GM12878 (cell line): ENCODE measurements at regions not wholly inside any gene's neighbourhood (a gene's known extent, or its start where the extent isn't known, plus 50 kb on each side); places are given as distances from the start of the nearest gene placed in this dataset.

Source experiments
- ATAC-seq: fragments of 200-7000 bp; cut with Tn5 transposase; 3 replicates; pipeline ENCODE4 v1.9.1; 2020; ENCODE audit warnings: mild to moderate bottlenecking, moderate library complexity
- BruUV-seq: library from RNA; stranded (reverse); fragments of 400-500 nt; replicated peaks from 2 replicates; lab custom pipeline; 2021; lab: Mats Ljungman, UMichigan
- CTCF ChIA-PET: fragments of 300-600 bp; sonication (Branson Sonifier 250); formaldehyde crosslinking; extraction: SDS; loops from one replicate; lab custom pipeline; 2021; ENCODE audit warnings: inconsistent platforms; lab: Yijun Ruan, JAX
- POLR2A ChIA-PET: fragments of 350-600 bp; formaldehyde crosslinking; extraction: SDS; loops from one replicate; lab custom pipeline; 2021; ENCODE audit warnings: inconsistent platforms; lab: Charles Lee
- RAD21 ChIA-PET: fragments of 300-600 bp; sonication (Branson Sonifier 250); formaldehyde crosslinking; loops from one replicate; lab custom pipeline; 2023; ENCODE audit warnings: antibody characterized with exemption; ENCODE audit not compliant: unreplicated experiment; lab: Charles Lee
- SMC1A ChIA-PET: fragments of 300-600 bp; sonication (Branson Sonifier 250); formaldehyde crosslinking; loops from one replicate; lab custom pipeline; 2023; ENCODE audit not compliant: unreplicated experiment, uncharacterized antibody; lab: Charles Lee
- DNase-seq: peaks from one replicate; pipeline ENCODE4 v3.0.0-alpha.2; 2011; ENCODE audit warnings: low read depth, low spot score
- FAIRE-seq: peaks from 3 replicates; lab custom pipeline; 2011; peaks lifted over from hg19 to GRCh38; lab: Jason Lieb, UNC
- H2AFZ ChIP-seq: 2 replicates; pipeline ENCODE4 v1.6.0; 2011; ENCODE audit warnings: low read depth, low read length, control low read depth; ENCODE audit not compliant: control insufficient read depth
- H3K27ac ChIP-seq: 2 replicates; pipeline ENCODE4 v1.5.1; 2011; ENCODE audit warnings: control low read depth; ENCODE audit not compliant: control insufficient read depth, insufficient read depth
- H3K27me3 ChIP-seq, 2 experiments: replicated peaks in 1 of 2; 2 replicates each; pipeline versions ENCODE4 v1.6.0 to v1.6.1; 2011; ENCODE audit warnings: low read length in 1 of 2; ENCODE audit not compliant: control insufficient read depth in 2 of 2, insufficient read depth in 2 of 2
- H3K36me3 ChIP-seq, 2 experiments: 2 replicates each; pipeline ENCODE4 v1.5.1; 2011; ENCODE audit warnings: low read length in 1 of 2; ENCODE audit not compliant: control insufficient read depth in 2 of 2, insufficient read depth in 2 of 2
- H3K4me1 ChIP-seq: 2 replicates; pipeline ENCODE4 v1.6.1; 2011; ENCODE audit warnings: mild to moderate bottlenecking, low read length, moderate library complexity, mixed read lengths; ENCODE audit not compliant: control insufficient read depth, insufficient read depth
- H3K4me2 ChIP-seq: 2 replicates; pipeline ENCODE4 v1.6.0; 2011; ENCODE audit warnings: control low read depth; ENCODE audit not compliant: control insufficient read depth, insufficient read depth
- H3K4me3 ChIP-seq: fragments of 200-600 bp; sonication (generic); 2 replicates; pipeline ENCODE4 v1.5.1; 2016
- H3K79me2 ChIP-seq: 2 replicates; pipeline ENCODE4 v1.6.0; 2011; ENCODE audit warnings: low read length; ENCODE audit not compliant: control insufficient read depth, insufficient read depth
- H3K9ac ChIP-seq: 2 replicates; pipeline ENCODE4 v1.8.0; 2011; ENCODE audit warnings: low read length, control low read depth, mixed read lengths; ENCODE audit not compliant: control insufficient read depth, insufficient read depth
- H3K9me3 ChIP-seq: replicated peaks from 3 replicates; pipeline ENCODE4 v1.5.1; 2011; ENCODE audit warnings: mild to moderate bottlenecking, low read length; ENCODE audit not compliant: control insufficient read depth, insufficient read depth
- H4K20me1 ChIP-seq: 2 replicates; pipeline ENCODE4 v1.6.0; 2011; ENCODE audit not compliant: control insufficient read depth, insufficient read depth
- ATF3 ChIP-seq: IDR thresholded peaks from 2 replicates; pipeline ENCODE4 v1.6.1; 2011; ENCODE audit warnings: low read depth, mild to moderate bottlenecking, low read length, moderate library complexity, borderline replicate concordance; ENCODE audit errors: extremely low read depth
- BACH1 ChIP-seq: fragments of 450-650 bp; IDR thresholded peaks from 2 replicates; pipeline ENCODE4 v1.6.1; 2017; ENCODE audit warnings: mild to moderate bottlenecking, borderline replicate concordance
- BCLAF1 ChIP-seq: fragments of 450-650 bp; IDR thresholded peaks from 2 replicates; pipeline ENCODE4 v1.6.1; 2017; ENCODE audit warnings: antibody characterized with exemption, mild to moderate bottlenecking, moderate library complexity
- EED ChIP-seq: sonication (generic); IDR thresholded peaks from 2 replicates; pipeline ENCODE4 v1.6.1; 2016; ENCODE audit warnings: antibody characterized with exemption, low read depth
- EGR1 ChIP-seq, 2 experiments: IDR thresholded peaks; 1 replicate in 1 of 2; 2 replicates in 1 of 2; pipeline ENCODE4 v1.6.1; 2011 to 2012; ENCODE audit warnings: low read depth in 2 of 2, low read length in 2 of 2, borderline replicate concordance in 1 of 2, mild to moderate bottlenecking in 1 of 2, moderate library complexity in 1 of 2
- GABPA ChIP-seq: IDR thresholded peaks from 2 replicates; pipeline ENCODE4 v1.6.1; 2014; ENCODE audit warnings: antibody characterized with exemption, low read depth, mild to moderate bottlenecking, inconsistent platforms
- MEF2B ChIP-seq: fragments of 450-650 bp; IDR thresholded peaks from 2 replicates; pipeline ENCODE4 v1.6.1; 2018; ENCODE audit warnings: mild to moderate bottlenecking, moderate library complexity; ENCODE audit not compliant: partially characterized antibody, poor library complexity, severe bottlenecking
- NFYA ChIP-seq: IDR thresholded peaks from 2 replicates; pipeline ENCODE4 v1.6.1; 2011; ENCODE audit warnings: low read depth, mild to moderate bottlenecking, low read length, improper control_type of control experiment, borderline replicate concordance
- POLR2AphosphoS2 ChIP-seq: IDR thresholded peaks from 2 replicates; pipeline ENCODE4 v1.6.1; 2011; ENCODE audit warnings: low read depth, mild to moderate bottlenecking, low read length, improper control_type of control experiment, moderate library complexity
- RELA ChIP-seq: fragments of 450-650 bp; IDR thresholded peaks from 2 replicates; pipeline ENCODE4 v1.8.0; 2014; ENCODE audit warnings: borderline replicate concordance; ENCODE audit not compliant: partially characterized antibody
- SMAD5 ChIP-seq: IDR thresholded peaks from 2 replicates; pipeline ENCODE4 v1.6.1; 2016; ENCODE audit warnings: antibody characterized with exemption, low read depth
- SMARCA5 ChIP-seq: fragments of 450-650 bp; IDR thresholded peaks from 2 replicates; pipeline ENCODE4 v1.6.1; 2017; ENCODE audit warnings: mild to moderate bottlenecking
- SPI1 ChIP-seq: IDR thresholded peaks from 2 replicates; pipeline ENCODE4 v1.6.1; 2011; ENCODE audit warnings: low read depth, mild to moderate bottlenecking, low read length, moderate library complexity, borderline replicate concordance; ENCODE audit not compliant: insufficient read depth
- SREBF1 ChIP-seq: IDR thresholded peaks from 2 replicates; pipeline ENCODE4 v1.6.1; 2012; ENCODE audit warnings: mild to moderate bottlenecking, low read length
- TAF1 ChIP-seq: IDR thresholded peaks from 2 replicates; pipeline ENCODE4 v1.6.1; 2011; ENCODE audit warnings: mild to moderate bottlenecking, low read depth, low read length, borderline replicate concordance
- TARDBP ChIP-seq: IDR thresholded peaks from 2 replicates; pipeline ENCODE4 v1.6.1; 2016; ENCODE audit warnings: borderline replicate concordance
- YY1 ChIP-seq: IDR thresholded peaks from 2 replicates; pipeline ENCODE4 v1.6.1; 2011; ENCODE audit warnings: low read depth, mild to moderate bottlenecking, low read length
- WGBS: methylation state at CpG from one replicate; pipeline ENCODE4 v1.1.6; 2016; ENCODE audit warnings: low lambda C conversion rate; ENCODE audit not compliant: insufficient replicate concordance, insufficient coverage; ENCODE audit errors: missing lambda C conversion rate; 5-methylcytosine and 5-hydroxymethylcytosine counted together
- in situ Hi-C: fragments of 300-500 bp; cut with MboI; formaldehyde crosslinking; loops from 9 replicates; pipeline ENCODE4 v1.14.3; 2018; ENCODE audit warnings: mixed read lengths
- intact Hi-C: fragments of 100-400 bp; cut with micrococcal nuclease; formaldehyde crosslinking; loops from one replicate; pipeline ENCODE4 v1.14.2; 2022; ENCODE audit not compliant: unreplicated experiment
- TF ChIP-seq, protein P1 (sequence below): IDR thresholded peaks from 2 replicates; pipeline ENCODE4 v1.6.1; 2012; ENCODE audit warnings: improper control_type of control experiment, low read depth, low read length; ENCODE audit not compliant: insufficient replicate concordance

- Histone ChIP-seq H3K27me3 (no peaks in the 10 kb centered on the region), H3K27ac (no peak overlapping the region), H3K4me3 (no peak overlapping the region), H3K79me2 (no peaks in the 10 kb centered on the region), H2AFZ (no peak overlapping the region), H4K20me1 (no peaks in the 10 kb centered on the region), H3K9me3 (no peaks in the 10 kb centered on the region), H3K4me2 (no peak overlapping the region), H3K36me3 (no peaks in the 10 kb centered on the region), H3K4me1 (no peaks in the 10 kb centered on the region), H3K9ac (no peak overlapping the region)
- CTCF ChIA-PET: no interaction called here
- WGBS: 11% methylated on average over 8 of the region's 8 CpGs
- POLR2A ChIA-PET: no interaction called here
- RAD21 ChIA-PET: no interaction called here
- FAIRE-seq (no peak), ATAC-seq (no peak), DNase-seq (no peak)
- in situ Hi-C loops: no loop called here
- intact Hi-C loops: no loop called here
- SMC1A ChIA-PET: no interaction called here
- no TSS peak for BruUV-seq
- TF ChIP-seq SMARCA5 (no peak), SREBF1 (no peak), NFYA (no peak), RELA (no peak), ATF3 (no peak), TAF1 (no peak), MEF2B (no peak), POLR2AphosphoS2 (no peak), GABPA (no peak), EED (no peak), SMAD5 (no peak), BACH1 (no peak), SPI1 (no peak), BCLAF1 (no peak), EGR1 (IDR thresholded peaks at IDR 0.05; ENCODE audit: borderline replicate concordance in 1 of 2, low read depth in 2 of 2, low read length in 2 of 2) (no peak), YY1 (no peak), TARDBP (no peak)
- TF ChIP-seq, protein P1, sequence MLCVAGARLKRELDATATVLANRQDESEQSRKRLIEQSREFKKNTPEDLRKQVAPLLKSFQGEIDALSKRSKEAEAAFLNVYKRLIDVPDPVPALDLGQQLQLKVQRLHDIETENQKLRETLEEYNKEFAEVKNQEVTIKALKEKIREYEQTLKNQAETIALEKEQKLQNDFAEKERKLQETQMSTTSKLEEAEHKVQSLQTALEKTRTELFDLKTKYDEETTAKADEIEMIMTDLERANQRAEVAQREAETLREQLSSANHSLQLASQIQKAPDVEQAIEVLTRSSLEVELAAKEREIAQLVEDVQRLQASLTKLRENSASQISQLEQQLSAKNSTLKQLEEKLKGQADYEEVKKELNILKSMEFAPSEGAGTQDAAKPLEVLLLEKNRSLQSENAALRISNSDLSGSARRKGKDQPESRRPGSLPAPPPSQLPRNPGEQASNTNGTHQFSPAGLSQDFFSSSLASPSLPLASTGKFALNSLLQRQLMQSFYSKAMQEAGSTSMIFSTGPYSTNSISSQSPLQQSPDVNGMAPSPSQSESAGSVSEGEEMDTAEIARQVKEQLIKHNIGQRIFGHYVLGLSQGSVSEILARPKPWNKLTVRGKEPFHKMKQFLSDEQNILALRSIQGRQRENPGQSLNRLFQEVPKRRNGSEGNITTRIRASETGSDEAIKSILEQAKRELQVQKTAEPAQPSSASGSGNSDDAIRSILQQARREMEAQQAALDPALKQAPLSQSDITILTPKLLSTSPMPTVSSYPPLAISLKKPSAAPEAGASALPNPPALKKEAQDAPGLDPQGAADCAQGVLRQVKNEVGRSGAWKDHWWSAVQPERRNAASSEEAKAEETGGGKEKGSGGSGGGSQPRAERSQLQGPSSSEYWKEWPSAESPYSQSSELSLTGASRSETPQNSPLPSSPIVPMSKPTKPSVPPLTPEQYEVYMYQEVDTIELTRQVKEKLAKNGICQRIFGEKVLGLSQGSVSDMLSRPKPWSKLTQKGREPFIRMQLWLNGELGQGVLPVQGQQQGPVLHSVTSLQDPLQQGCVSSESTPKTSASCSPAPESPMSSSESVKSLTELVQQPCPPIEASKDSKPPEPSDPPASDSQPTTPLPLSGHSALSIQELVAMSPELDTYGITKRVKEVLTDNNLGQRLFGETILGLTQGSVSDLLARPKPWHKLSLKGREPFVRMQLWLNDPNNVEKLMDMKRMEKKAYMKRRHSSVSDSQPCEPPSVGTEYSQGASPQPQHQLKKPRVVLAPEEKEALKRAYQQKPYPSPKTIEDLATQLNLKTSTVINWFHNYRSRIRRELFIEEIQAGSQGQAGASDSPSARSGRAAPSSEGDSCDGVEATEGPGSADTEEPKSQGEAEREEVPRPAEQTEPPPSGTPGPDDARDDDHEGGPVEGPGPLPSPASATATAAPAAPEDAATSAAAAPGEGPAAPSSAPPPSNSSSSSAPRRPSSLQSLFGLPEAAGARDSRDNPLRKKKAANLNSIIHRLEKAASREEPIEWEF: no peak
These were observed 519.7 kb downstream of the SOCS6 start for GRCh38 chr18:70808481-70809056.
